ENCODE measurements at regions not wholly inside any gene's neighbourhood (a gene's known extent, or its start where the extent isn't known, plus 50 kb on each side); places are given as distances from the start of the nearest gene placed in this dataset.

DNA sequence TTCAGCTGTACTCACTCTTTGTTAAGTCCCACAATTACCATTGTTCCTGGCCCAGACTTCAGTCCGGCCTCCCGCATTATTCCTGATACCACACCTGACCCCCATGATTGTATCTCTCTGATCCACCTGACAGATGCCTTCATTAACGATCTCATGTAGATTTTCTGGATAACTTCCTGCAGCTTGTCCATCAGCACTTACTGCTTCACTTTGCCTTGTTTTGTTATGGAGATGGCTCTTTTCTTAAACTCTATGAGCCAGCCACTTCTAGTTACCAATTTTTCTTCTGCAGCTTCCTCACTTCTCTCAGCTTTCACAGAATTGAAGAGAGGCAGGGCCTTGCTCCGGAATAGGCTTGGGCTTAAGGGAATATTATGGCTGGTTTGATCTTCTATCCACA, 1044.2 kb downstream of the PLOD2 start:
- Histone ChIP-seq H3K27ac (ENCODE audit: insufficient read depth, low read length) (no peak overlapping the region), H3K4me3 (replicated peaks in 1 of 4; ENCODE audit: control extremely low read depth in 1 of 4, insufficient read depth in 1 of 4, low read depth in 3 of 4, low read length in 4 of 4) (no peak overlapping the region), H3K9me3 (ENCODE audit: control insufficient read depth, insufficient read depth, low read depth, low read length) (no peaks in the 10 kb centered on the region), H3K79me2 (ENCODE audit: control insufficient read depth, insufficient read depth, low read length) (no peaks in the 10 kb centered on the region), H3K4me2 (ENCODE audit: extremely low read depth, insufficient read depth, low read length) (no peak overlapping the region), H3K36me3 (ENCODE audit: control insufficient read depth, insufficient read depth, low read length) (no peaks in the 10 kb centered on the region), H3K27me3 (ENCODE audit: control insufficient read depth, insufficient read depth, low read length) (no peaks in the 10 kb centered on the region), H3K9ac (ENCODE audit: insufficient read depth, low read length) (no peak overlapping the region), H3K4me1 (ENCODE audit: control insufficient read depth, extremely low read depth, insufficient read depth, low read length) (no peaks in the 10 kb centered on the region), H2AFZ (ENCODE audit: low read length) (no peak overlapping the region), H4K20me1 (ENCODE audit: control insufficient read depth, extremely low read depth, insufficient read depth, low read length) (no peaks in the 10 kb centered on the region)
- TF ChIP-seq CTCF (conservative IDR thresholded peaks at IDR 0.05 in 1 of 2, IDR thresholded peaks at IDR 0.05 in 1 of 2; ENCODE audit: low read depth in 1 of 2, low read length in 2 of 2) (no peak), EZH2 (IDR thresholded peaks at IDR 0.05; ENCODE audit: low read length, missing control alignments) (no peak)
- no peak for DNase-seq (ENCODE audit: low read depth in 2 of 2)

DNA sequence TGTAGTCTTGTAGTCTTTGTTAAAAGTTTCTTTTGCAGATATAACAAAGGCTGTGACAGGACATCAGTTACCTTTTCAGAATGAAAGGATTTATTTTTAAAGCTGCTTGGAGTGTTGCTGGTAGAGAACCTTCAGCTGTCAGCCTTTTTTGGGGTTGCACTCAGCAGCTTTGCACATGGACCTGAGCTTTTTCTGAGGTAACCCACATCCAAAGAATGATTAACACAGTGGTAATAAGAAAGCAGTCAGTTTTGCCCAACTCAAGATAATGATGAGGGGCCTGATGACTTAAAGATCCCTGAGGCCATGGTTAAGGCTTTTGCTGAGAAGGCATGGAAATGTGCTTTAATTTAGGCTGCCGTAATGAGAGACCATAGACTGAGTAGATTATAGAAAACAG, 1042.7 kb downstream of the PLOD2 start:
- H3K9me3 ChIP-seq (ENCODE audit: control insufficient read depth, insufficient read depth, low read depth, low read length): no peaks in the 10 kb centered on the region
- TF ChIP-seq CTCF (conservative IDR thresholded peaks at IDR 0.05 in 1 of 2, IDR thresholded peaks at IDR 0.05 in 1 of 2; ENCODE audit: low read depth in 1 of 2, low read length in 2 of 2): no peak
- TF ChIP-seq EZH2 (IDR thresholded peaks at IDR 0.05; ENCODE audit: low read length, missing control alignments): no peak
- H3K4me3 ChIP-seq (replicated peaks in 1 of 4; ENCODE audit: control extremely low read depth in 1 of 4, insufficient read depth in 1 of 4, low read depth in 3 of 4, low read length in 4 of 4): no peak overlapping the region
- no peak overlapping the region for H3K9ac ChIP-seq (ENCODE audit: insufficient read depth, low read length)
- no peaks in the 10 kb centered on the region for H3K4me1 ChIP-seq (ENCODE audit: control insufficient read depth, extremely low read depth, insufficient read depth, low read length)
- no peaks in the 10 kb centered on the region for H3K79me2 ChIP-seq (ENCODE audit: control insufficient read depth, insufficient read depth, low read length)
- no peak for DNase-seq (ENCODE audit: low read depth in 2 of 2)
- no peaks in the 10 kb centered on the region for H3K27me3 ChIP-seq (ENCODE audit: control insufficient read depth, insufficient read depth, low read length)
- H3K27ac ChIP-seq (ENCODE audit: insufficient read depth, low read length): no peak overlapping the region
- H3K4me2 ChIP-seq (ENCODE audit: extremely low read depth, insufficient read depth, low read length): no peak overlapping the region
- H2AFZ ChIP-seq (ENCODE audit: low read length): no peak overlapping the region
- H4K20me1 ChIP-seq (ENCODE audit: control insufficient read depth, extremely low read depth, insufficient read depth, low read length): no peaks in the 10 kb centered on the region
- no peaks in the 10 kb centered on the region for H3K36me3 ChIP-seq (ENCODE audit: control insufficient read depth, insufficient read depth, low read length)

- H3K79me2 ChIP-seq (ENCODE audit: control insufficient read depth, insufficient read depth, low read length): no peaks in the 10 kb centered on the region
- no peak overlapping the region for H3K9ac ChIP-seq (ENCODE audit: insufficient read depth, low read length)
- H3K4me3 ChIP-seq (replicated peaks in 1 of 4; ENCODE audit: control extremely low read depth in 1 of 4, insufficient read depth in 1 of 4, low read depth in 3 of 4, low read length in 4 of 4): no peak overlapping the region
- H3K27me3 ChIP-seq (ENCODE audit: control insufficient read depth, insufficient read depth, low read length): no peaks in the 10 kb centered on the region
- H3K9me3 ChIP-seq (ENCODE audit: control insufficient read depth, insufficient read depth, low read depth, low read length): no peaks in the 10 kb centered on the region
- H2AFZ ChIP-seq (ENCODE audit: low read length): no peak overlapping the region
- no peak overlapping the region for H3K4me2 ChIP-seq (ENCODE audit: extremely low read depth, insufficient read depth, low read length)
- H3K4me1 ChIP-seq (ENCODE audit: control insufficient read depth, extremely low read depth, insufficient read depth, low read length): no peaks in the 10 kb centered on the region
- H3K36me3 ChIP-seq (ENCODE audit: control insufficient read depth, insufficient read depth, low read length): no peaks in the 10 kb centered on the region
- peak in 1 of 2 donors; percentile 56 for DNase-seq (ENCODE audit: low read depth in 2 of 2)
- no peak overlapping the region for H3K27ac ChIP-seq (ENCODE audit: insufficient read depth, low read length)
- TF ChIP-seq EZH2 (IDR thresholded peaks at IDR 0.05; ENCODE audit: low read length, missing control alignments): no peak
- TF ChIP-seq CTCF (conservative IDR thresholded peaks at IDR 0.05 in 1 of 2, IDR thresholded peaks at IDR 0.05 in 1 of 2; ENCODE audit: low read depth in 1 of 2, low read length in 2 of 2): no peak
- H4K20me1 ChIP-seq (ENCODE audit: control insufficient read depth, extremely low read depth, insufficient read depth, low read length): no peaks in the 10 kb centered on the region
Measured at GRCh38 chr3:145124900-145125678, 1035.9 kb downstream of the PLOD2 start.
